ENCODE measurements at regions not wholly inside any gene's neighbourhood (a gene's known extent, or its start where the extent isn't known, plus 50 kb on each side); places are given as distances from the start of the nearest gene placed in this dataset.

DNA sequence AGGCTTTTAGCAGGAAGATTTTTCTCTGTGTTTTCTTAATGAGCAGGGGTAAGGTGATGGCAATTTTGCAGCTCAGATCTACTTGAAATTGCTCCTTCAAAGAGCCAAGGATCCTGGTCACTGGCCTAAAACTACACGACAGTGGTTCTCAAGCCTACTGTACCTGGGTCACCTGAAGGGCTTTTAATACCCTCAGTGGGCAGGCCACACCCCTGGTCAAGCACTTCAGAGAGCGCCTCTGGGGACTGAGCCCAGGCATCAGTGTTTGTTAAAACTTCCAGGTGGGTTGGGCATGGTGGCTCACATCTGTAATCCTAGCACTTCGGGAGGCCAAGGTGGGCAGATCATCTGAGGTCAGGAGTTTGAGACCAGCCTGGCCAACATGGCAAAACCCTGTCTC is 158.4 kb downstream of the FAM43A start:
- Mint-ChIP-seq H3K4me1 (ENCODE audit: low read depth, unreplicated experiment) (peaks cover 10% of the 10 kb centered on the region), H3K9me3 (ENCODE audit: unreplicated experiment) (peaks cover 8% of the 10 kb centered on the region), H3K27me3 (ENCODE audit: unreplicated experiment) (peaks cover 9% of the 10 kb centered on the region), H3K4me3 (ENCODE audit: unreplicated experiment) (no peak overlapping the region), H3K36me3 (ENCODE audit: unreplicated experiment) (peaks cover 10% of the 10 kb centered on the region), H3K27ac (ENCODE audit: unreplicated experiment) (no peak overlapping the region)
- no peak for DNase-seq
- TF ChIP-seq, protein P1, sequence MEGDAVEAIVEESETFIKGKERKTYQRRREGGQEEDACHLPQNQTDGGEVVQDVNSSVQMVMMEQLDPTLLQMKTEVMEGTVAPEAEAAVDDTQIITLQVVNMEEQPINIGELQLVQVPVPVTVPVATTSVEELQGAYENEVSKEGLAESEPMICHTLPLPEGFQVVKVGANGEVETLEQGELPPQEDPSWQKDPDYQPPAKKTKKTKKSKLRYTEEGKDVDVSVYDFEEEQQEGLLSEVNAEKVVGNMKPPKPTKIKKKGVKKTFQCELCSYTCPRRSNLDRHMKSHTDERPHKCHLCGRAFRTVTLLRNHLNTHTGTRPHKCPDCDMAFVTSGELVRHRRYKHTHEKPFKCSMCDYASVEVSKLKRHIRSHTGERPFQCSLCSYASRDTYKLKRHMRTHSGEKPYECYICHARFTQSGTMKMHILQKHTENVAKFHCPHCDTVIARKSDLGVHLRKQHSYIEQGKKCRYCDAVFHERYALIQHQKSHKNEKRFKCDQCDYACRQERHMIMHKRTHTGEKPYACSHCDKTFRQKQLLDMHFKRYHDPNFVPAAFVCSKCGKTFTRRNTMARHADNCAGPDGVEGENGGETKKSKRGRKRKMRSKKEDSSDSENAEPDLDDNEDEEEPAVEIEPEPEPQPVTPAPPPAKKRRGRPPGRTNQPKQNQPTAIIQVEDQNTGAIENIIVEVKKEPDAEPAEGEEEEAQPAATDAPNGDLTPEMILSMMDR (IDR thresholded peaks at IDR 0.05; ENCODE audit: partially characterized antibody, unreplicated experiment), result no peak

DNA sequence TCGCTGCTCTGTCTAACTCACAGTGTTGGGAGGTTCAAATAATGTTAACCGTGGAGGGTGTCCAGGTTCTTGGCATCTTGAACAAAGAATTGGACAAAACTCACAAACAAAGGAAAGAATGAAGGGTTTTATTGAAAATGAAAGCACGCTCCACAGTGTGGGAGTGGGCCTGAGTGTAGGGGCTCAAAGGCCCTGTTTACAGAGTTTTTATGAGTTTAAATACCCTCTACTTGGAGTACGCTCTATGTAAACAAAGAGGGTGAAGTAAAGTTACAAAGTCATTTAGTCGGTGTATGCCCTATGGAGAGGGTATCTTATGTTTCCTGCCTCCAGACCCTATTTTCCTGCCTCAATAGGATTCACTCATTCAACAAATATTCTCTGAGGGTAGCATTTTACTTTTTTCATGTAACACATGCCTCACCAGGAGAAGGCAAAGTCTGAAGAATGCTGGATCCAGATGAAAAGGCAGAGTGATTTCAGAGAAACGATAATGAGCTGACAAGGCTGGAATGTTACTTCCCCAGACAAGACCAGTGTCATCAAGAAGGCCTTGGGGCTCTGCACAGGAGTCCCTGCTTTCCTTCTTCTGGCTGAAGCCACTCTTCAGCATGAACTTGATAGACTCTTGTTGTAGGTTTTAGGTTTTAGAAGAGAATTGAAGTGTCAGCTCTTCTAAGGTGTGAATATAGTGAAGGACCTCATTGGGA is 163.6 kb downstream of the FAM43A start:
- DNase-seq, result no peak
- H3K9me3 Mint-ChIP-seq (ENCODE audit: unreplicated experiment), result peaks cover 6% of the 10 kb centered on the region
- peaks cover 11% of the 10 kb centered on the region for H3K4me1 Mint-ChIP-seq (ENCODE audit: low read depth, unreplicated experiment)
- peaks cover 8% of the 10 kb centered on the region for H3K27me3 Mint-ChIP-seq (ENCODE audit: unreplicated experiment)
- no peak overlapping the region for H3K4me3 Mint-ChIP-seq (ENCODE audit: unreplicated experiment)
- TF ChIP-seq, protein P1 (IDR thresholded peaks at IDR 0.05; ENCODE audit: partially characterized antibody, unreplicated experiment), result no peak
- no peak overlapping the region for H3K27ac Mint-ChIP-seq (ENCODE audit: unreplicated experiment)
- H3K36me3 Mint-ChIP-seq (ENCODE audit: unreplicated experiment), result peaks cover 12% of the 10 kb centered on the region

DNA sequence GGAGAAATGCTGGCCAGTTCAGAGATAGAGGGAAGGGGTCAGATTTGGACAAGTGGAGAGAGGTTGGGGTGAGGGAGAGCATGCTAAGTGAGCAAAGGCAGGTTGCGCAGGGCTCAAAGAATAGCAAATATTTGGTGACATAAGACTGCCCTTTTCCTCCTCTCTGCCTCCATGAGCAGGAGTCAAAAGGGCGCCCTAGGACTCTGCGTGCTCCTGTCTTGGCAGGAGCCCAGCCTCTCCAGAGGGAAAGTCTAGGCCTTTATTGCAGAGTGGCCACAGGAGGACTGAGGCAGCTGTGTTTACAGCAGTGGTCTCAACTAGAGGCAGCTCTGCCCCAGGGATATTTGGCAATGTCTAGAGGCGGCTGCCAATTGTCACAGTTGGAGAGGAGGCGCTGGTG is 165.6 kb downstream of the FAM43A start:
- TF ChIP-seq, protein P1 (IDR thresholded peaks at IDR 0.05; ENCODE audit: partially characterized antibody, unreplicated experiment), result no peak

DNA sequence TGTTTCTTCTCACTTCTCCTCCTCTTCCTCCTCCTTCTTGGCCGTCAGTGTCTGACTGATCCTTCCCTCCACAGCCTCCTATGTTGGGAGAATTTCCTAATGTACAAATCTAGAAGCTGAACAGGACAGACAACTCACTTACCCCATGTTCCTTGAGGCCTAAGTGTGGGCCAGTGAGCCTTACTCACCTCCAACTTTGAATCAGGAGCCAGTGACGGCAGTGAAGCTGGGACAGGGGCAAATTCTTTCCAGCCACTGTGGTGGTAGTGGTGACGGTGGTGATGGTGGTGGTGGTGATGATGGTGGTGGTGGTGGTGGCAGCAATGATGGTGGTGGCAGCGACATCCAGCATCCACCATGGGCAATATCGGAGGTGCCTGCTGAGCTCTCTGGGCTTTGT is 166.3 kb downstream of the FAM43A start:
- H3K9me3 Mint-ChIP-seq (ENCODE audit: unreplicated experiment), result peaks cover 3% of the 10 kb centered on the region
- H3K27me3 Mint-ChIP-seq (ENCODE audit: unreplicated experiment), result peaks cover 4% of the 10 kb centered on the region
- H3K4me3 Mint-ChIP-seq (ENCODE audit: unreplicated experiment), result no peak overlapping the region
- DNase-seq, result no peak
- H3K36me3 Mint-ChIP-seq (ENCODE audit: unreplicated experiment), result peaks cover 4% of the 10 kb centered on the region
- TF ChIP-seq, protein P1 (IDR thresholded peaks at IDR 0.05; ENCODE audit: partially characterized antibody, unreplicated experiment), result no peak
- H3K27ac Mint-ChIP-seq (ENCODE audit: unreplicated experiment), result no peak overlapping the region
- peaks cover 11% of the 10 kb centered on the region for H3K4me1 Mint-ChIP-seq (ENCODE audit: low read depth, unreplicated experiment)

More for the DNA sequence above, 165.6 kb downstream of the FAM43A start:
- H3K27ac Mint-ChIP-seq (ENCODE audit: unreplicated experiment), result no peak overlapping the region
- H3K4me1 Mint-ChIP-seq (ENCODE audit: low read depth, unreplicated experiment), result peaks cover 11% of the 10 kb centered on the region
- H3K36me3 Mint-ChIP-seq (ENCODE audit: unreplicated experiment), result peaks cover 4% of the 10 kb centered on the region
- peaks cover 4% of the 10 kb centered on the region for H3K27me3 Mint-ChIP-seq (ENCODE audit: unreplicated experiment)
- H3K9me3 Mint-ChIP-seq (ENCODE audit: unreplicated experiment), result peaks cover 6% of the 10 kb centered on the region
- DNase-seq, result no peak
- H3K4me3 Mint-ChIP-seq (ENCODE audit: unreplicated experiment), result no peak overlapping the region

DNA sequence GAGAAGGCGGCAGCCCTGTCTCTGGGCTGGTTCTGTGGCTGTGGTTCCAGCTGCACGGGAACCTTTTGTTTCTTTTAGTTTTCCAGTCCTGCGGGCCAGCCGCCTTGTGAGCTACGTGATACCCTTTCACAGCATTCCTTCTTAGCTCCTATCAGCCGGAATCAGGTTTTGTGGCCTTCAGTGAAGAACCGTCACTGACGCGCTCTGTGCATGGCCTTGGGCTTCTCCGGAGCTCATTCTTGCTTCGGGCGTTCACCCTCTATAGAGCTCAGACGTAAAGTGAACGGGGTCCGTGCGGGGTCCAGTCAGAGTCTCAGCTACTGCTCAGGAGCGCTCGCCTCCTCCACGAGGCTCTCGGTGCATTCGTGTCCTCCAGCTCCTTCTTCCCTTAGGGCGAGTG is 166.7 kb downstream of the FAM43A start:
- peaks cover 9% of the 10 kb centered on the region for H3K4me1 Mint-ChIP-seq (ENCODE audit: low read depth, unreplicated experiment)
- H3K36me3 Mint-ChIP-seq (ENCODE audit: unreplicated experiment), result peaks cover 4% of the 10 kb centered on the region
- H3K4me3 Mint-ChIP-seq (ENCODE audit: unreplicated experiment), result no peak overlapping the region
- H3K27ac Mint-ChIP-seq (ENCODE audit: unreplicated experiment), result no peak overlapping the region
- no peak for DNase-seq
- TF ChIP-seq, protein P1 (IDR thresholded peaks at IDR 0.05; ENCODE audit: partially characterized antibody, unreplicated experiment), result no peak
- peaks cover 3% of the 10 kb centered on the region for H3K9me3 Mint-ChIP-seq (ENCODE audit: unreplicated experiment)
- H3K27me3 Mint-ChIP-seq (ENCODE audit: unreplicated experiment), result peaks cover 4% of the 10 kb centered on the region

All from glutamatergic neuron (in vitro differentiated cells).